ENCODE measurements at regions not wholly inside any gene's neighbourhood (a gene's known extent, or its start where the extent isn't known, plus 50 kb on each side); places are given as distances from the start of the nearest gene placed in this dataset.
"Not testable (repeated sequence)": the region's sequence is repeated elsewhere in the genome, so short reads cannot be mapped to it uniquely, and the experiment has no call there.

- ATAC-seq (ENCODE audit: low FRiP score) (no peak), DNase-seq (ENCODE audit: low spot score) (no peak)
- no peak for TF ChIP-seq CTCF (IDR thresholded peaks at IDR 0.05)
Measured at GRCh38 chr2:144984038-144984437, 464.1 kb upstream of the ZEB2 start.

GRCh38 chr2:144983107-144983506 lies 463.2 kb upstream of the ZEB2 start:
- ATAC-seq (ENCODE audit: low FRiP score) (no peak), DNase-seq (ENCODE audit: low spot score) (no peak)
- TF ChIP-seq CTCF (IDR thresholded peaks at IDR 0.05), result no peak

GRCh38 chr2:144982481-144982880 lies 462.6 kb upstream of the ZEB2 start:
- TF ChIP-seq CTCF (IDR thresholded peaks at IDR 0.05), result no peak
- peak; percentile 95 for ATAC-seq (ENCODE audit: low FRiP score)
- DNase-seq (ENCODE audit: low spot score), result no peak

- no peak for DNase-seq (ENCODE audit: low spot score)
- ATAC-seq (ENCODE audit: low FRiP score), result no peak
- TF ChIP-seq CTCF (IDR thresholded peaks at IDR 0.05), result no peak
Measured at GRCh38 chr2:144975881-144976280, 456.0 kb upstream of the ZEB2 start.

- TF ChIP-seq CTCF (IDR thresholded peaks at IDR 0.05), result no peak
- ATAC-seq (ENCODE audit: low FRiP score) (no peak), DNase-seq (ENCODE audit: low spot score) (no peak)
Measured at GRCh38 chr2:144972676-144973075, 452.8 kb upstream of the ZEB2 start.

- ATAC-seq (ENCODE audit: low FRiP score) (no peak), DNase-seq (ENCODE audit: low spot score) (no peak)
- no peak for TF ChIP-seq CTCF (IDR thresholded peaks at IDR 0.05)
Measured at GRCh38 chr2:144971786-144972335, 451.9 kb upstream of the ZEB2 start.

GRCh38 chr2:144970410-144970809 lies 450.5 kb upstream of the ZEB2 start:
- not testable (repeated sequence) for DNase-seq (ENCODE audit: low spot score); ATAC-seq (ENCODE audit: low FRiP score)

GRCh38 chr2:144969564-144969963 lies 449.6 kb upstream of the ZEB2 start:
- not testable (repeated sequence) for ATAC-seq (ENCODE audit: low FRiP score); DNase-seq (ENCODE audit: low spot score)

Data from omental fat pad (tissue), 3 donors.